HT1080 (cell line): ENCODE measurements at regions not wholly inside any gene's neighbourhood (a gene's known extent, or its start where the extent isn't known, plus 50 kb on each side); places are given as distances from the start of the nearest gene placed in this dataset.
"Not testable (repeated sequence)": the region's sequence is repeated elsewhere in the genome, so short reads cannot be mapped to it uniquely, and the experiment has no call there.

Experiments used
- DNase-seq: peaks from one replicate; pipeline ENCODE4 v3.0.0-alpha.2; 2015; ENCODE audit warnings: low read depth

- no peak for DNase-seq
Observed at GRCh38 chr15:36447373-36447772, 132.1 kb upstream of the CDIN1 start.

GRCh38 chr15:36448418-36448817 lies 131.0 kb upstream of the CDIN1 start:
- DNase-seq, result no peak

GRCh38 chr15:36449084-36449661 lies 130.3 kb upstream of the CDIN1 start:
- no peak for DNase-seq

DNA sequence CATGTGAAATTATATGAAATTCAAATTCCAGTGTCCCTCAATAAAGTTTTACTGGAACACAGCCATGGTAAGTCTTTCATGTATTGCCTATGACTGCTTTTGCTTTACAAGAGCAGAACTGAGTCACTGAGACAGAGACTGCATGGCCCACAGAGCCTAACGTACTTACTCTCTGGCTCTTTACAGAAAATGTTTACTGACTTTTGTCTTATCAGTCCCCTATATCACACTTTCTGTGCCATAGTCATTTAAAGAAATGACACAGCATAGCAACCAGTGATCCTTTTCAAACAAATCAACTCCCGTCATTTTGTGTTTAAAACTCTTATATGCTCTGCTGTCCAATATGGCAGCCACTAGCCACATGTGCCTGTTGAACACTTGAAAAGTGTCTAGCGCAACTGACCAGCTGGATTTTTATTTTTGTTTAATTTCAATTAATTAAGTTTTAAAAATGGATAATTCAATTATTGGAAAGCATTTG lies 129.7 kb upstream of the CDIN1 start:
- DNase-seq, result no peak

GRCh38 chr15:36454244-36454643 lies 125.2 kb upstream of the CDIN1 start:
- not testable (repeated sequence) for DNase-seq

DNA sequence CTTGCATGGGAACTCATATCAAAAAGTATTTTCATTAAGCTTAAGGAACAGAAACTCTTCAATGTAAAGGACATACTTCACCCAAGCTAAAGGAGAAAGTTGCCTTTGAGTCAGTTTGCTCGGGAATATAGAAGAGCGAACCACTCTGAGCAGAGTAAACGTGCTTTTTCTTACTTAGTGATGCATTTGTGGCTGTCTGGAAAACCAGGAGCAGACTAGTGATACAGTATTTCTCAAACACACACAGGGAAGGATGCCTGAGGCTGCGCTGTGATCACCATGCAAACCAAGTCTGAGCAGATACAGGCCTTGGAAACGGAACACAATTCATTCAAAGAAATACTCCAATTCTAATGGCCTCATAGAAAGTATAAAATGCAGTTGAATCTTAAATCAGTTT lies 121.0 kb upstream of the CDIN1 start:
- DNase-seq, result no peak

- DNase-seq, result no peak
Observed at GRCh38 chr15:36465304-36465703, 114.1 kb upstream of the CDIN1 start.

DNA sequence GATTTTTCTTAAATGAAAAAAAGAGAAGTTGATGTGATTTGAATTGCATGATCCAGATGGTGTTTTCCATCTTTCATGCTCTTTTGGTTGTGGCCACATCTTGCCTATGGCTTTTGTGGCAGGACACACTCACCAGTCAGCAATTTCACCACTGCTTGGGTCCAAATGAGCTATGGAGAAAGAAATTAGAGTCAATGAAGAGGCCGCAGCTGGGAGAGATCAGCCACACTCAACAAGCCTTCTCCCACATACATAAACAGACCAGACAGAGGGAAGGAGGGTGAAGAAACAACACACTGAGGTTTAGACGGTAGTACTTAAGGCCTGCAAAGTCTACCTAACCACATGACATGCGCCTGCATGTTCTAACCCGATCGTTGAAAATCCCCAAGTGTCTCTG lies 110.7 kb upstream of the CDIN1 start:
- peak; percentile 39 for DNase-seq

GRCh38 chr15:36469311-36469966 lies 110.0 kb upstream of the CDIN1 start:
- no peak for DNase-seq

GRCh38 chr15:36472672-36473071 lies 106.8 kb upstream of the CDIN1 start:
- no peak for DNase-seq

DNA sequence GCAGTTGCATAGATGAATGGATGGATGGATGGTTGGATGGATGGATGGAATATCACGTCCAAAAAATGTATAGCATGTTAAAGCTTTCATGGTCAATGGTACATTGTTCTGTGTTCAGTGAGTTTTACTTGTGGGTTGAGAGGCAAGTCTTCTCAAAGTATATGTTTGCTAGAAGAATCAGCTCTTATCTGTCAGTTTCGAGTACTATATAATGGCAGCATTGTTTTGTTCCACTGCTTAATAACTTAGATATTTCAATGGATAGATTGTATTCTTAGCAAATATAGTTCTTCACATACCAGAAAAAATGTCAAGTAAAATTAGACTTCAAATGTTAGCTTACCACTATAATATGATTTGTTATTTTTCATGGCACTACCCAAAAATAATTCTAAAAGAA lies 100.9 kb upstream of the CDIN1 start:
- no peak for DNase-seq

DNA sequence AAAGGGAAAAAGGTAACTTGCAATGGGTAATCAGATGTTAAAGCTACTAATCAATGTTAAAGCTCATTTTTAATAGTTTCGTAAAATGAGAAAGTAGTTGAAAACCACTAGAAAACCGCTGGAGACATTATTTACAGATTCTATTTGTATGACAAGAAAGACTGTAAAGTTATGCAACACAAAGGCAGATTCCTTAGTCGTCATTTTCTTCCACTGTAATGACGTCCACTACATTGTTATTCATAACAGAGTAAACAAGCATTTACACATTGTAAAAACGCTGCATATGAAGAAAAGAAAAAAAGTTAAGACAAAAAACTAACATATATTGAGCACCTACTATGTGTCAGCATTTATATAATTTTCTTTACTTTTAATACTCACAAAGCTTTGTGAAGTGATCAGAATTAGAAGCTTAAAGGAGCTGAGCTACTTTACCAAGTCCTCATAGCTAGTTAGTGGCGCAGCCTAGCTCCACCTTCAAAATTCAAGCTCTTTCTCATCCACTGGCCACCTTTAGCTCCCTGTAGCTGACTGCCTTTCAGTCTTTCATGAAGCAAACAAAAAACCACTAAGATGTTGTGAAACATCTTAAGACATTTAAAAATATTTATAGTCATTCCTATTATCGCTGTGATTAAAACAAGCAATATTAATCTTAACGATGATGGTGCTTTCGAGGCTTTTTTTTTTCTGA lies 100.1 kb upstream of the CDIN1 start:
- DNase-seq, result no peak

DNA sequence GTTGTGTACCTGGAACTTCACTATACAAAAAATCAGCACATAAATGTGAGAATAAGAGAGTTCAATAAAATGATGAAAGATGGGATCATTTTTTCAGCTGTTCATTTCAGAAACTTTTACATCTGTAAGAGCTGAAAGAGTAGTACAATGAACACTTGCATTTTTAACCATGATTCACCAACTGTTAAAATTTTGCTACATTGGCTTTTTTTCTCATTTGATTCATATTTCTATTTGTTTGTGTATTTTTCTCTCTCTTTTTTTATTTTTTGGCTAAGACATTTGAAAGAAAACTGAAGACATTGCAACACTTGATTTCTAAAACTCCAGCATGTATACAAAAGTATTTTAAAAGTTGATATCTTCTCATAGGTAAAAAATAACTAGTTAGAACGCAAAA lies 98.3 kb upstream of the CDIN1 start:
- DNase-seq, result no peak

- no peak for DNase-seq
Observed at GRCh38 chr15:36483409-36483808, 96.0 kb upstream of the CDIN1 start.

- peak; percentile 33 for DNase-seq
Observed at GRCh38 chr15:36484038-36484778, 95.2 kb upstream of the CDIN1 start.

DNA sequence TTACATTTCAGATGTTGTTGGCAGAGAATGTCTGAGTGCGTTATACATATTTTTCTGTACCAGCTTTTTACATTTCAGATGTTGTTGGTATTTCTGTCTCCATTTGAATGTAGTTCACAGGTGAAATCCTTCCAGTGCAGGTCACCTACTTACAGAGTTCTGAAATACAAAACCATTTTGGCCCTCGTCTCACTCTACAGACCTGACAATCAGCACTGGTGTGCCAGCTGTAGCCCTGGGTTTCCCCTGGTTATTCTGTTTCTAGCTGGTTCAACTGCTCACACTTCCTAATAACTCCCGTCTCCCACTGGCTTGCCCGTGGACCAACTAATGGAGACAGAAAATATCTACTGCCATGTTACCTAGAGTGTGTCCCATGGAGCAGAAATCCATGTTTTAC lies 87.5 kb upstream of the CDIN1 start:
- no peak for DNase-seq

- no peak for DNase-seq
Observed at GRCh38 chr15:36495456-36495991, 83.9 kb upstream of the CDIN1 start.

- DNase-seq, result no peak
Observed at GRCh38 chr15:36497901-36498300, 81.5 kb upstream of the CDIN1 start.

GRCh38 chr15:36498401-36498800 lies 81.0 kb upstream of the CDIN1 start:
- no peak for DNase-seq

GRCh38 chr15:36498916-36499315 lies 80.5 kb upstream of the CDIN1 start:
- no peak for DNase-seq
